NCI-H460 (cell line): ENCODE measurements at regions not wholly inside any gene's neighbourhood (a gene's known extent, or its start where the extent isn't known, plus 50 kb on each side); places are given as distances from the start of the nearest gene placed in this dataset.
"Not testable (repeated sequence)": the region's sequence is repeated elsewhere in the genome, so short reads cannot be mapped to it uniquely, and the experiment has no call there.

ENCODE experiments used
- DNase-seq: peaks from one replicate; pipeline ENCODE4 v3.0.0-alpha.2; 2016; ENCODE audit warnings: low read depth; ENCODE audit errors: extremely low read depth

DNA sequence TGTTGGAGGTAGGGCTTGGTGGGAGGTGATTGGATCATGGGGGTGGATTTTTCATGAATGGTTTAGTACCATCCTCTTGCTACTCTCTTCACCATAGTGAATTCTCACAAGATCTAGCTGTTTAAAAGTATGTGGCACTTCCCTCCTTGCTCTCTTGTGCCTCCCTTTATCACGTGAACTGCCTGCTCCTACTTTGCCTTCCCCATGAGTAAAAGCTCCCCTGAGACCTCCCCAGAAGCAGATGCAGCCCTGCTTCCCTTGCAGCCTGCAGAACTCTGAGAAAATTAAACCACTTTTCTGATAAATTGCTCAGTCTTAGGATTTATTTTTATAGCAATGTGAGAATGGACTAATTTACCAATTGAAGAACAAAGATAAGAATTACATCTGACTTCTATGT lies 223.1 kb downstream of the RNF144A start:
- no peak for DNase-seq

DNA sequence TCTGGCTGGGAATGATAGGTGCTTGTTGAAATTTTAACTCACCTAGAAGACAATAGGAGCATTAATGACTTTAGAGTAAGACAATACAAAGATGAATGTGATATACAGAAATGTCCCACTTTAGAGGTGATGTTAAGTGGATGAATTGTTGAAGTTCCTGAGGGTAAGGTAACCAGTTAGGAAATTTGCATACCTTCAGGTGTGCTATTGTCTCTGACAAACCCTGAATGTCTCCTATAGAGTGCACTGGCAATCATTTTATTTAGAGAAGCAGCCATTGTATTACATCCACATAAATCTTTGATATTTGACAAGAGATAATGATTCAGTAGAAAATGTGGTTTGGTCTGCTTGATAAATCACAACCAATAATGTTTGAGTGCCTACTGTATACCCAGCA lies 228.5 kb downstream of the RNF144A start:
- DNase-seq, result no peak

GRCh38 chr2:7146151-7146550 lies 228.9 kb downstream of the RNF144A start:
- DNase-seq, result no peak

DNA sequence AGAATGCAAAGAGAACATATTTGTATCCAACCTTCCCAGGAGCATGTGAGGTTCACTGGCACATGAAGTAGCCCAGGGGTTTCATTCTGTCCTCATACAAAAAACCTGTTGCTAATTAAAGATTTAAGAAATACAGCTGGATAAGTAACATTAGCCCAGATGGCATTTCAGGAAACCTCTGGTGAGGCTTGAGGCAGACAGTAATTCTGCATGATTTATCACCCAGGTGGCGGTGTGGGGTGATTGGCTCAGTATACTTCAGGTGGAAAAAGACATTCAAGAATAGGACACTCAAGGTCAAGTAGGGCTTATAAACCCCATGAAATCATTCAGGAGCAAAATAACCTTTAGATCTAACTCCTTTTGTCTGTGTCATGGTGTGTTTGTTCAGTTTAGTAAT lies 237.4 kb downstream of the RNF144A start:
- no peak for DNase-seq

DNA sequence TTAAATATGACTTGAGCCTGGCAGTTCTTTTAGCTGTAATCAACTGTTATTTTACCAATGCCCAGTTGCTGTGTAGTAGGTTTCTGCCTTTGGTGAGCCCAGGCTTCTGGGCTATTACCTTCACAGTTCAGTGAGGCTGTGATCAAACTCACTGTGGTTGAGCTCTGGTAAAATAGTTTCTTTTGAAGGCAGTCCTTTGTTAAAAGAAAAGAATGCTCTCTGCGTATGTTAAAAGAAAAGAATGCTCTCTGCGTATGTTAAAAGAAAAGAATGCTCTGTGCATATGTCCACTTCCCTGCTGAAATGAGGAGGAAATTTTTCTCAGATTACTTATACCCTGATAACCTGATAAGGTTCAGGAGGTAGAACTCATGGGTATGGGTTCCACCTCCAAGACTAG lies 244.3 kb downstream of the RNF144A start:
- no peak for DNase-seq

- DNase-seq, result no peak
These were observed 248.5 kb downstream of the RNF144A start for GRCh38 chr2:7165736-7166135.

DNA sequence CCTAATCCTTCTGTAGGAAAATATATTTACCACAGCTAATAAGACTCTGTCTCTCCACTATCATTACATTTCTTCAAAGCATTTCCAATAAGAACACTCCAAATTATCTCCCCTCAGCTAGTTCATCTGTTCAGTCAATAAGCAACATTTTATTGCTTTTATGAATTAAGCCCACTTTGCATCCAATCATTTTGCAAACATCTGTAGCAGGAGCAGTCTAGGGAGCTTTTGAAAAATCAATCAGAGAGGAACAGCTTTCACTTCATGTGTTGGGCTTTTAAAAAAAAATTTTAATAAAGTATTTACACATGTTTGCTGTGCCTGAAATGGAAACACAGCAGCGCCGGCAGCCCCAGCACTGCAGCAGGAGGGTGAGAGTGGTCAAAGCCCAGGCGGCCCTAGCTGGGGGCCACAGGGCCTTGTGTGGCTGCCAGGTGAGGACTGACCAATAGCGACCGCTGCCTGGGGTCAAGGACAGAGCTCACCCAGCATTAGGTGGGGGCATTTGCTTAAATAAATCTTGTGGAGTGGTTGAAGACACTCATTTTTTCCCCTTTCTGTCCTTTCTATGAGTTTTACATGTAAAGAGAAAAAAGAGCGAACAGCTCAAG lies 250.7 kb downstream of the RNF144A start:
- no peak for DNase-seq

- DNase-seq, result no peak
These were observed 252.4 kb downstream of the RNF144A start for GRCh38 chr2:7169593-7169992.

DNA sequence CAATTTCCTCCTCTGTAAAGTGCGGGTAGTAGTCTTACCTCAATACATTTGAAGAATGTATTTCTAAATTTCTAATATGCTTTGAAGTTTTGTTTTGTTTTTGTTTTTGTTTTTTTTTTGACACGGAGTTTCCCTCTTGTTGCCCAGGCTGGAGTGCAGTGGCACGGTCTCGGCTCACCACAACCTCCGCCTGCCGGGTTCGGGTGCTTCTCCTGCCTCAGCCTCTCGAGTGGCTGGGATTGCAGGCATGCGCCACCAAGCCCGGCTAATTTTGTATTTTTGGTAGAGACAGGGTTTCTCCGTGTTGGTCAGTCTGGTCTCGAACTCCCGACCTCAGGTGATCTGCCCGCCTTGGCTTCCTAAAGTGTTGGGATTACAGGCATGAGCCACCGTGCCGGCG lies 261.8 kb downstream of the RNF144A start:
- DNase-seq, result not testable (repeated sequence)

DNA sequence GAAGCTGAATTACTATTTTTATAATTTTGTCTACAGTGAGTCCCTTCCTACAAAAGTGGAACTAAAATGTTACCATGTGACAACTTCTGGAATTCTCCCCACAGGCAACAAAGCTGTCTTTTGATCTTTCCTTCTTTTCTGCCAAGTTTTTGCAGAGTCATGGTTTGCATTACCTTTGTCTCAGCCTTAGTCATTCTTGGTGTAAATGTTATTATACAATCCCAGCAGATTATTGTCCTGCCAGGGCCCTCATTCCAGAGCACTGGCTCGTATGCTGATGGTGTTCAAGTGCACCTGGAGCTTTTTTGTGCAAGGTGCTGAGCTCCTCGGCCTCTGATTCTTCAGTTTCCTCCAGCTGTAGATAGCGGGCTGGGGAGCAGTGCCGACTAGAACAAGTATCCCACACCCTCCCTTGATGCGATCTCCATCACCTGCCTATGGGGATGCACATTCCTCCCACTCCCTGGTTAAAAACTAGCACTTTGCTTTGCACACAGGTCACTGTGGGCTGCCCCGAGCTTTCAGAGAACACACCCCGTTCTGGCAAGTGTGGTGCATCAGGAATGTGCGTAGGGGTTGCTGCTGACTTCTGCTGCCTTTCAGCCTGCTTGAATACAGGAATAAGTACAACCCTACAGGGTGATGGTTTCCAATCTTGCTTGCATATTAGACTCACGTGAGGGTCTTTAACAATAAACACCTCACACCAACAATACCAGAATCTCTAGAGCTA lies 263.6 kb downstream of the RNF144A start:
- DNase-seq, result peak; percentile 38

GRCh38 chr2:7182525-7182924 lies 265.3 kb downstream of the RNF144A start:
- DNase-seq, result no peak

GRCh38 chr2:7189106-7189505 lies 271.9 kb downstream of the RNF144A start:
- no peak for DNase-seq

GRCh38 chr2:7190587-7191324 lies 273.5 kb downstream of the RNF144A start:
- no peak for DNase-seq

DNA sequence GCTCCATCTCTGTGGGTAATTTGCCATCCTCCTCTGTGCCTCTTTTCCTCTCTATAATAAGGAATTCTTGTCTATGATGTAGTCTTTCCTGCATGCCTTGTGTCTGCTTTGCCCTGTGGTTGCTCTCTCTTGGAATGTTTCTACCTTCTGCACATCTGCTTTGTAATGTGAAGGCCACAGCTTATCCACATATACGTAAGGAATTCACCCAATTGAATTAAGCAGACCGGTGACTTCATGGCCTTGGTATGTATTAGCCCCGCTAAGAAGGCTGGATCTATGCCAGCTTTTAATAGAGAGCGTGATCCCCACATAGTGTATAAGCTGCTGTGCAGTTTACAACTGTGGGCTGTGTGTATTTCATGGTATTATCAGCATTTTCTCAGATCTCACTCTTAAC lies 274.7 kb downstream of the RNF144A start:
- no peak for DNase-seq

DNA sequence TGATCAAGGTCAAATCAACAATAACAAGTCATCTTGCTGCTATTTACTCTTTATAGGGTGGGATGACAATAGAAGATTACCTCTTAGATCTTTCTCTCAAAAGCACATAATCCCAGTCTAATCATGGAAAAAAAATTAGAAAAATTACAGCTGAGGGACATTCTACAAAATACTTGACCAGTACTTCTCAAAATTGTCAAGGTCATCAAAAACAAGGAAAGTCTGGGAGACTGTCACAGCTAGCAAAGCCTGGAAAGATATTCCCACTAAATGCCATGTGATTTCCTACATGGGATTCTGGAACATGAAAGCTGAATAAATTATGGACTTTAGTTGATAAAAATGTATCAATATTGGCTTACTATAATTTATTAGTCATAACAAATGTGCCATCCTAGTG lies 276.2 kb downstream of the RNF144A start:
- no peak for DNase-seq

DNA sequence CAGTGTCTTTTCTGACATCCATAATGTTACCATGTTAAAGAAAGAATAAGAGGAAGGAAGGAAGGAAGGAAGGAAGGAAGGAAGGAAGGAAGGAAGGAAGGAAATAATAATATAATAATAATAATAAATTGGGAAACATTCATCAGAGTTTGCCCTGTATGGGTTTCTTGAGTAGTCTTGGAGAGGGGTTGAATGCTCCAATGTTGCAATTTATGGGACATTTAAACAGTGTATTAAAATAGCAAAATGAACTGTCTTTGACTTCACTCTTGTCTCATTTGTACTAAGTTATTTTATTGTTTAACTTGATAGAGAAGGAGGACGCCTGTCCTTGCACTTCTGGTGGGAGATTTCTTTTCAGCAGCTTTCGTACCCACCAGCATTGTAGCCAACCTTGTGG lies 277.7 kb downstream of the RNF144A start:
- no peak for DNase-seq

- DNase-seq, result no peak
These were observed 279.7 kb downstream of the RNF144A start for GRCh38 chr2:7196883-7197282.

DNA sequence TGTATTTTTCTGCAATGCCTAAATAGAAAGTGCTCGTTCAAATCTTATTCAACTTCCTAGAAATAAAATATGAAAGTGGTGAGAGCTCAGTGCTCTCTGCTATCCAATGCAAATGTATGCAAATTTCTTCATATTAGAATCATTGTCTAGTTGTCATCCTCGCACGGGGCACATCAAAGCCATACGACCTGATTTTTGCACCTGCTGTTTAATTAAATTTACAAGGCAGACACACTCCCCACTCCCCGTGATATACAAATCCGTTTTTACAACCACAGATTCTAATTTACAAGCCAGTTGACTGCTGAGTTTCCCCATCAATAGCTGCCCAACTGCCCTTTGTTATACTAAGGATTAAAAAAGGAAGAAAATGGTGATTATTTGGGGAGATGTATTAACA lies 284.6 kb downstream of the RNF144A start:
- DNase-seq, result no peak

GRCh38 chr2:7203056-7203467 lies 285.9 kb downstream of the RNF144A start:
- peak; percentile 59 for DNase-seq

GRCh38 chr2:7205151-7205830 lies 288.1 kb downstream of the RNF144A start:
- no peak for DNase-seq

GRCh38 chr2:7206111-7206810 lies 289.0 kb downstream of the RNF144A start:
- no peak for DNase-seq
